SH-SY5Y (cell line): ENCODE measurements at regions not wholly inside any gene's neighbourhood (a gene's known extent, or its start where the extent isn't known, plus 50 kb on each side); places are given as distances from the start of the nearest gene placed in this dataset.

Source experiments
- GATA2 ChIP-seq: IDR thresholded peaks from 2 replicates; pipeline ENCODE4 v1.6.1; 2011; ENCODE audit warnings: mild to moderate bottlenecking, low read depth, low read length
- GATA3 ChIP-seq: IDR thresholded peaks from 2 replicates; pipeline ENCODE4 v1.6.1; 2011; ENCODE audit warnings: low read depth, mild to moderate bottlenecking, low read length, moderate library complexity

GRCh38 chr3:13235079-13235478 lies 161.8 kb upstream of the IQSEC1 start:
- TF ChIP-seq GATA2 (no peak), GATA3 (no peak)
